Mammary epithelial cell (primary cell): ENCODE measurements at regions not wholly inside any gene's neighbourhood (a gene's known extent, or its start where the extent isn't known, plus 50 kb on each side); places are given as distances from the start of the nearest gene placed in this dataset.

Source experiments
- EZH2 ChIP-seq: IDR thresholded peaks from 2 replicates; pipeline ENCODE4 v1.6.1; 2012; ENCODE audit warnings: low read length, inconsistent platforms, borderline replicate concordance
- TF ChIP-seq, protein P1 (sequence below), 2 donors: IDR thresholded peaks in 1 of 2; conservative IDR thresholded peaks in 1 of 2; 2 replicates each; pipeline ENCODE4 v1.5.1; 2011 to 2012; ENCODE audit warnings: inconsistent platforms in 2 of 2, low read length in 2 of 2, mild to moderate bottlenecking in 2 of 2, control low read depth in 1 of 2, low read depth in 1 of 2; ENCODE audit not compliant: insufficient read depth in 1 of 2; ENCODE audit errors: extremely low read depth in 1 of 2

DNA sequence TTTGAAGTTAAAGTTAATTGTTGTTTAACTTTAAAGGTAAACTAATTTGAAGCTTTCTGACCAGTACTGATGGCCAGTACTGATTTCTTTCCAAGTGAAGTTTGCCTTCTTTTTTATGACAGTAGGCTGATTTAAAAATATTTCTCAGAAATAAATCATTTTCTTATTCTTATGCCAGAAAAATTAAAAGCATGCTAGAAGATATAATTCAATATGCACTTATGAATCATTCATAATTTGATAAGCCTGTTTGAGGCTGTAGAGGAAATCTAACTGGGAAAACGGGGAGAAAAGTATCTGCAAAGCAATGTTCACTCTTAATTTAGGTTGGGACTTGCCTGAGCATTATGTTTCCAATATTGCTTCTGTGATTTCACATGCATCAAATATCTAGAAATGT is 1112.0 kb upstream of the INTU start:
- TF ChIP-seq EZH2 = no peak
- TF ChIP-seq, protein P1, sequence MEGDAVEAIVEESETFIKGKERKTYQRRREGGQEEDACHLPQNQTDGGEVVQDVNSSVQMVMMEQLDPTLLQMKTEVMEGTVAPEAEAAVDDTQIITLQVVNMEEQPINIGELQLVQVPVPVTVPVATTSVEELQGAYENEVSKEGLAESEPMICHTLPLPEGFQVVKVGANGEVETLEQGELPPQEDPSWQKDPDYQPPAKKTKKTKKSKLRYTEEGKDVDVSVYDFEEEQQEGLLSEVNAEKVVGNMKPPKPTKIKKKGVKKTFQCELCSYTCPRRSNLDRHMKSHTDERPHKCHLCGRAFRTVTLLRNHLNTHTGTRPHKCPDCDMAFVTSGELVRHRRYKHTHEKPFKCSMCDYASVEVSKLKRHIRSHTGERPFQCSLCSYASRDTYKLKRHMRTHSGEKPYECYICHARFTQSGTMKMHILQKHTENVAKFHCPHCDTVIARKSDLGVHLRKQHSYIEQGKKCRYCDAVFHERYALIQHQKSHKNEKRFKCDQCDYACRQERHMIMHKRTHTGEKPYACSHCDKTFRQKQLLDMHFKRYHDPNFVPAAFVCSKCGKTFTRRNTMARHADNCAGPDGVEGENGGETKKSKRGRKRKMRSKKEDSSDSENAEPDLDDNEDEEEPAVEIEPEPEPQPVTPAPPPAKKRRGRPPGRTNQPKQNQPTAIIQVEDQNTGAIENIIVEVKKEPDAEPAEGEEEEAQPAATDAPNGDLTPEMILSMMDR (conservative IDR thresholded peaks at IDR 0.05 in 1 of 2, IDR thresholded peaks at IDR 0.05 in 1 of 2; ENCODE audit: extremely low read depth in 1 of 2, insufficient read depth in 1 of 2, low read depth in 1 of 2, low read length in 2 of 2) = no peak
